Vagina (tissue), 2 donors: ENCODE measurements at regions not wholly inside any gene's neighbourhood (a gene's known extent, or its start where the extent isn't known, plus 50 kb on each side); places are given as distances from the start of the nearest gene placed in this dataset.

ENCODE experiments used
- CTCF ChIP-seq, 3 experiments: fragments of 450-650 bp in 2 of 3; fragments of 200-600 bp in 1 of 3; sonication (generic) in 1 of 3; IDR thresholded peaks; one replicate each; pipeline ENCODE4 v1.5.1; 2017 to 2019; ENCODE audit warnings: antibody characterized with exemption in 3 of 3, mild to moderate bottlenecking in 2 of 3, moderate library complexity in 2 of 3
- POLR2A ChIP-seq, 2 donors: fragments of 450-650 bp; IDR thresholded peaks; one replicate each; pipeline ENCODE4 v1.6.1; 2017; ENCODE audit warnings: antibody characterized with exemption in 2 of 2, mild to moderate bottlenecking in 2 of 2, moderate library complexity in 2 of 2
- POLR2AphosphoS5 ChIP-seq, 2 donors: sonication (generic); formaldehyde crosslinking; IDR thresholded peaks; one replicate each; pipeline ENCODE4 v1.9.0; 2017; ENCODE audit warnings: antibody characterized with exemption in 2 of 2, mild to moderate bottlenecking in 2 of 2, low read depth in 1 of 2; ENCODE audit not compliant: insufficient read depth in 1 of 2

- TF ChIP-seq POLR2A (IDR thresholded peaks at IDR 0.05) (no peak), CTCF (IDR thresholded peaks at IDR 0.05) (no peak), POLR2AphosphoS5 (IDR thresholded peaks at IDR 0.05; ENCODE audit: insufficient read depth in 1 of 2, low read depth in 1 of 2) (no peak)
Measured at GRCh38 chr4:32196950-32197688, 1477.0 kb downstream of the PCDH7 start.
